Subcutaneous abdominal adipose tissue (tissue), 5 donors: ENCODE measurements at regions not wholly inside any gene's neighbourhood (a gene's known extent, or its start where the extent isn't known, plus 50 kb on each side); places are given as distances from the start of the nearest gene placed in this dataset.

Source experiments
- H3K27ac ChIP-seq: one replicate; pipeline ENCODE4 v1.7.0; 2013; ENCODE audit warnings: low read depth, mild to moderate bottlenecking, inconsistent platforms, low read length, moderate library complexity
- H3K27me3 ChIP-seq, 5 donors: one replicate each; pipeline ENCODE4 v1.7.0; 2013; ENCODE audit warnings: low read length in 5 of 5, inconsistent platforms in 1 of 5; ENCODE audit not compliant: control insufficient read depth in 5 of 5, insufficient read depth in 4 of 5
- H3K36me3 ChIP-seq, 5 donors: one replicate each; pipeline ENCODE4 v1.7.0; 2013; ENCODE audit warnings: low read length in 5 of 5; ENCODE audit not compliant: control insufficient read depth in 5 of 5, insufficient read depth in 5 of 5
- H3K4me1 ChIP-seq, 5 donors: one replicate each; pipeline ENCODE4 v1.7.0; 2013; ENCODE audit warnings: low read length in 5 of 5, mild to moderate bottlenecking in 3 of 5, moderate library complexity in 1 of 5; ENCODE audit not compliant: control insufficient read depth in 5 of 5, insufficient read depth in 5 of 5
- H3K4me3 ChIP-seq, 5 donors: one replicate each; pipeline ENCODE4 v1.7.0; 2013; ENCODE audit warnings: low read length in 5 of 5, low read depth in 1 of 5
- H3K9ac ChIP-seq, 5 donors: one replicate each; pipeline ENCODE4 v1.7.0; 2013; ENCODE audit warnings: low read length in 5 of 5, mild to moderate bottlenecking in 4 of 5, moderate library complexity in 3 of 5
- H3K9me3 ChIP-seq, 5 donors: one replicate each; pipeline ENCODE4 v1.7.0; 2013; ENCODE audit warnings: low read length in 5 of 5; ENCODE audit not compliant: control insufficient read depth in 5 of 5
- donor health status: healthy.
- donor health status: healthy.
- donor health status: healthy.
- donor health status: healthy.
- donor health status: healthy.

- H3K4me1 ChIP-seq: no peaks in the 10 kb centered on the region
- no peak overlapping the region for H3K9ac ChIP-seq
- peaks cover 0 to 13% (median 3%) of the 10 kb centered on the region in 5 donors for H3K9me3 ChIP-seq
- no peak overlapping the region for H3K4me3 ChIP-seq
- H3K36me3 ChIP-seq: no peaks in the 10 kb centered on the region
- H3K27ac ChIP-seq: no peak overlapping the region
- no peaks in the 10 kb centered on the region for H3K27me3 ChIP-seq
These were observed 215.6 kb upstream of the VEPH1 start for GRCh38 chr3:157718800-157719199.

GRCh38 chr3:157713101-157713500, 209.9 kb upstream of the VEPH1 start:
- Histone ChIP-seq H3K27me3 (no peaks in the 10 kb centered on the region), H3K4me3 (no peak overlapping the region), H3K9me3 (peaks cover 0 to 9% (median 2%) of the 10 kb centered on the region in 5 donors), H3K4me1 (no peaks in the 10 kb centered on the region), H3K9ac (no peak overlapping the region), H3K27ac (no peak overlapping the region), H3K36me3 (no peaks in the 10 kb centered on the region)

- Histone ChIP-seq H3K27ac (no peak overlapping the region), H3K9me3 (peaks cover 0 to 6% (median 0%) of the 10 kb centered on the region in 5 donors), H3K4me1 (no peaks in the 10 kb centered on the region), H3K4me3 (no peak overlapping the region), H3K27me3 (no peaks in the 10 kb centered on the region), H3K9ac (no peak overlapping the region), H3K36me3 (no peaks in the 10 kb centered on the region)
These were observed 202.0 kb upstream of the VEPH1 start for GRCh38 chr3:157705258-157705657.

GRCh38 chr3:157700405-157700804, 197.2 kb upstream of the VEPH1 start:
- H3K36me3 ChIP-seq: no peaks in the 10 kb centered on the region
- H3K4me1 ChIP-seq: peaks cover 0 to 5% (median 0%) of the 10 kb centered on the region in 5 donors
- H3K27me3 ChIP-seq: no peaks in the 10 kb centered on the region
- no peak overlapping the region for H3K4me3 ChIP-seq
- H3K27ac ChIP-seq: no peak overlapping the region
- H3K9ac ChIP-seq: no peak overlapping the region
- H3K9me3 ChIP-seq: peaks cover 0 to 6% (median 0%) of the 10 kb centered on the region in 5 donors

GRCh38 chr3:157695586-157695985, 192.4 kb upstream of the VEPH1 start:
- no peak overlapping the region for H3K4me3 ChIP-seq
- H3K27me3 ChIP-seq: no peaks in the 10 kb centered on the region
- no peaks in the 10 kb centered on the region for H3K9me3 ChIP-seq
- peaks cover 0 to 7% (median 0%) of the 10 kb centered on the region in 5 donors for H3K4me1 ChIP-seq
- no peak overlapping the region for H3K9ac ChIP-seq
- no peaks in the 10 kb centered on the region for H3K36me3 ChIP-seq
- no peak overlapping the region for H3K27ac ChIP-seq

GRCh38 chr3:157695103-157695502, 191.9 kb upstream of the VEPH1 start:
- Histone ChIP-seq H3K27ac (no peak overlapping the region), H3K9ac (no peak overlapping the region), H3K27me3 (no peaks in the 10 kb centered on the region), H3K9me3 (no peaks in the 10 kb centered on the region), H3K4me3 (no peak overlapping the region), H3K36me3 (no peaks in the 10 kb centered on the region), H3K4me1 (peaks cover 0 to 7% (median 0%) of the 10 kb centered on the region in 5 donors)

GRCh38 chr3:157693762-157694161, 190.5 kb upstream of the VEPH1 start:
- Histone ChIP-seq H3K27ac (no peak overlapping the region), H3K4me1 (peaks cover 0 to 7% (median 0%) of the 10 kb centered on the region in 5 donors), H3K9me3 (no peaks in the 10 kb centered on the region), H3K4me3 (no peak overlapping the region), H3K36me3 (no peaks in the 10 kb centered on the region), H3K9ac (no peak overlapping the region), H3K27me3 (no peaks in the 10 kb centered on the region)

- Histone ChIP-seq H3K4me3 (no peak overlapping the region), H3K27ac (no peak overlapping the region), H3K9me3 (no peaks in the 10 kb centered on the region), H3K9ac (no peak overlapping the region), H3K36me3 (no peaks in the 10 kb centered on the region), H3K27me3 (no peaks in the 10 kb centered on the region), H3K4me1 (peaks cover 0 to 7% (median 0%) of the 10 kb centered on the region in 5 donors)
These were observed 189.3 kb upstream of the VEPH1 start for GRCh38 chr3:157692468-157692867.

- Histone ChIP-seq H3K9ac (no peak overlapping the region), H3K36me3 (no peaks in the 10 kb centered on the region), H3K4me3 (no peak overlapping the region), H3K27me3 (no peaks in the 10 kb centered on the region), H3K27ac (no peak overlapping the region), H3K9me3 (no peaks in the 10 kb centered on the region), H3K4me1 (peaks cover 0 to 7% (median 1%) of the 10 kb centered on the region in 5 donors)
These were observed 180.5 kb upstream of the VEPH1 start for GRCh38 chr3:157683668-157684067.

GRCh38 chr3:157672061-157672460, 168.8 kb upstream of the VEPH1 start:
- no peaks in the 10 kb centered on the region for H3K36me3 ChIP-seq
- H3K9ac ChIP-seq: no peak overlapping the region
- H3K4me3 ChIP-seq: no peak overlapping the region
- no peaks in the 10 kb centered on the region for H3K4me1 ChIP-seq
- H3K27me3 ChIP-seq: no peaks in the 10 kb centered on the region
- H3K9me3 ChIP-seq: no peaks in the 10 kb centered on the region
- no peak overlapping the region for H3K27ac ChIP-seq

- Histone ChIP-seq H3K27me3 (no peaks in the 10 kb centered on the region), H3K4me1 (no peaks in the 10 kb centered on the region)
These were observed 168.4 kb upstream of the VEPH1 start for GRCh38 chr3:157671656-157672055.

More at GRCh38 chr3:157671656-157672055, 168.4 kb upstream of the VEPH1 start:
- H3K9me3 ChIP-seq: no peaks in the 10 kb centered on the region
- H3K36me3 ChIP-seq: no peaks in the 10 kb centered on the region
- no peak overlapping the region for H3K4me3 ChIP-seq
- no peak overlapping the region for H3K9ac ChIP-seq
- H3K27ac ChIP-seq: no peak overlapping the region
